Breast epithelium (tissue), 4 donors: ENCODE measurements at regions not wholly inside any gene's neighbourhood (a gene's known extent, or its start where the extent isn't known, plus 50 kb on each side); places are given as distances from the start of the nearest gene placed in this dataset.

Experiments used
- DNase-seq, 2 donors: peaks; one replicate each; pipeline ENCODE4 v3.0.0-alpha.2; 2019; ENCODE audit warnings: low spot score in 2 of 2
- H3K27ac ChIP-seq, 2 donors: fragments of 200-600 bp; sonication (generic) in 1 of 2; one replicate each; pipeline ENCODE4 v1.5.1; 2016 to 2019; ENCODE audit warnings: mild to moderate bottlenecking in 1 of 2
- H3K27me3 ChIP-seq, 2 donors: fragments of 200-600 bp; sonication (generic) in 1 of 2; one replicate each; pipeline versions ENCODE4 v1.5.1 to v1.6.0; 2017 to 2019; ENCODE audit warnings: control low read depth in 1 of 2, mild to moderate bottlenecking in 1 of 2
- H3K36me3 ChIP-seq: fragments of 200-600 bp; one replicate; pipeline ENCODE4 v1.5.1; 2019
- H3K4me1 ChIP-seq, 2 donors: fragments of 200-600 bp; sonication (generic); one replicate each; pipeline ENCODE4 v1.5.1; 2016 to 2019; ENCODE audit warnings: control low read depth in 1 of 2
- H3K4me3 ChIP-seq, 3 donors: fragments of 200-600 bp; sonication (generic); 1 replicate in 2 of 3; 2 replicates in 1 of 3; pipeline ENCODE4 v1.5.1; 2016 to 2019; ENCODE audit warnings: mild to moderate bottlenecking in 3 of 3, moderate library complexity in 2 of 3
- H3K9me3 ChIP-seq, 2 donors: fragments of 200-600 bp; sonication (generic) in 1 of 2; one replicate each; pipeline ENCODE4 v1.5.1; 2016 to 2019; ENCODE audit warnings: control low read depth in 1 of 2
- POLR2A ChIP-seq: fragments of 450-650 bp; IDR thresholded peaks from one replicate; pipeline ENCODE4 v1.6.1; 2016; ENCODE audit warnings: antibody characterized with exemption, mild to moderate bottlenecking, moderate library complexity
- POLR2AphosphoS5 ChIP-seq, 3 donors: sonication (generic); formaldehyde crosslinking; IDR thresholded peaks; one replicate each; pipeline ENCODE4 v1.6.1; 2017; ENCODE audit warnings: antibody characterized with exemption in 3 of 3
- intact Hi-C: fragments of 100-400 bp; cut with DNase I; formaldehyde crosslinking; loops from one replicate; pipeline ENCODE4 v1.15.1; 2023; ENCODE audit warnings: low total_unique reads
- TF ChIP-seq, protein P1 (sequence below), 3 donors: fragments of 450-650 bp; IDR thresholded peaks; one replicate each; pipeline ENCODE4 v1.5.1; 2016 to 2017; ENCODE audit warnings: antibody characterized with exemption in 3 of 3, mild to moderate bottlenecking in 3 of 3, moderate library complexity in 3 of 3

DNA sequence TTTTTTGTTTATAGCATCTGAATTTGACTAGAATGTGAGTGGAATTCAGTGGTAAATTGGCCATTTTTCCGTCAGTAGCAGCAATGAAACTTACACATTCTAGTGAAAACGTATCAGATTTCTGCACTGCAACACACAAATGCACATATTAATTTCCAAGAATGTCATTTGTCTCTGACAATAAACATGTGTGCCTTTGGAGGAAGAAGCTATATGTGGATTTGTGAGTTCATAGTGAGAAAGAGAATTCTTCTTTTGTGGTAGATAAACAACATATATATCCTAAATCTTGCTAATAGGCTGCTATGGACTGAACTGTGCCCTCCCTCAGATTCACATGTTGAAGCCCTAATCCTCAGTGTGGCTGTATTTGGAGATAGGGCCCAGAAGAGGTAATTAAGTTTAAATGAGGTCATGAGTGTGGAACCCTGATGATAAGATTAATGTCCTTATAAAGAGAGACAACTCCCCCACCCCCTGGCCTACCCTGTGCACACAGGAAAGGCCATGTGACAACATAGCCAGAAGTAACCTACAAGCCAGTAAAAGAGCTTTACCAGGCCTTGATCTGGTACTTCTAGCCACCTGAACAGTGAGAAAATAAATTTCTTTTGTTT is 200.2 kb upstream of the EYA4 start:
- H3K4me3 ChIP-seq: no peak overlapping the region
- no peaks in the 10 kb centered on the region for H3K36me3 ChIP-seq
- H3K27ac ChIP-seq: no peak overlapping the region
- H3K9me3 ChIP-seq: no peaks in the 10 kb centered on the region
- H3K27me3 ChIP-seq: no peaks in the 10 kb centered on the region
- TF ChIP-seq POLR2AphosphoS5 (IDR thresholded peaks at IDR 0.05): no peak
- TF ChIP-seq, protein P1, sequence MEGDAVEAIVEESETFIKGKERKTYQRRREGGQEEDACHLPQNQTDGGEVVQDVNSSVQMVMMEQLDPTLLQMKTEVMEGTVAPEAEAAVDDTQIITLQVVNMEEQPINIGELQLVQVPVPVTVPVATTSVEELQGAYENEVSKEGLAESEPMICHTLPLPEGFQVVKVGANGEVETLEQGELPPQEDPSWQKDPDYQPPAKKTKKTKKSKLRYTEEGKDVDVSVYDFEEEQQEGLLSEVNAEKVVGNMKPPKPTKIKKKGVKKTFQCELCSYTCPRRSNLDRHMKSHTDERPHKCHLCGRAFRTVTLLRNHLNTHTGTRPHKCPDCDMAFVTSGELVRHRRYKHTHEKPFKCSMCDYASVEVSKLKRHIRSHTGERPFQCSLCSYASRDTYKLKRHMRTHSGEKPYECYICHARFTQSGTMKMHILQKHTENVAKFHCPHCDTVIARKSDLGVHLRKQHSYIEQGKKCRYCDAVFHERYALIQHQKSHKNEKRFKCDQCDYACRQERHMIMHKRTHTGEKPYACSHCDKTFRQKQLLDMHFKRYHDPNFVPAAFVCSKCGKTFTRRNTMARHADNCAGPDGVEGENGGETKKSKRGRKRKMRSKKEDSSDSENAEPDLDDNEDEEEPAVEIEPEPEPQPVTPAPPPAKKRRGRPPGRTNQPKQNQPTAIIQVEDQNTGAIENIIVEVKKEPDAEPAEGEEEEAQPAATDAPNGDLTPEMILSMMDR (IDR thresholded peaks at IDR 0.05): no peak
- TF ChIP-seq POLR2A: no peak
- intact Hi-C loops: no loop called here
- no peak for DNase-seq
- no peaks in the 10 kb centered on the region for H3K4me1 ChIP-seq

DNA sequence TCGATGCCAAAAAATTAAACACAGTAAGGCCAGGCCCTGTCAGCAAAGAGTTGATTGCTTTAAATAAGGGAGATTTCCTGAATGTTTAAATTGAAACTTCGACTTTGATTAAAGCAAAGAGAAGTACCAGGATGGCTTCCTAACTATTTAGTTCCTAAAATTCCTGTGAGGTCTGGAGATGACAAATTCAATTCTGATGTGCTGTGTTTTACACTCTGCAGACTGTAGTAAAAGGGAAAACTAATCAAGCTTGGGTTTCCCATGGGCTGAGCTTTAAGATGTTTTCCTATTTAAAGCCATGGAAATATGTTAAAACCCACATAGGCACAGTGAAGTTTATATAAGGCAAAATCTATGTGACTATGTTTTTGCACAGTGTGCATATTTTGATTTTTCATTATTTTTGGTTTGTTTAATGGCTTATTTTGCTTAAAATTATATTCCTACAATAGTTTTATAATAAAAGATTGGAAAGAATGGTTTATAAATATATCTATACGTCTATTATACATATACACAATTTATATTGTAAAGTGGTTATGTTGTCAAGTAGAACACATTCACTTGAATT is 198.5 kb upstream of the EYA4 start:
- DNase-seq: no peak
- intact Hi-C loops: no loop called here
- Histone ChIP-seq H3K27me3 (no peaks in the 10 kb centered on the region), H3K4me3 (no peak overlapping the region), H3K9me3 (no peaks in the 10 kb centered on the region), H3K36me3 (no peaks in the 10 kb centered on the region), H3K4me1 (no peaks in the 10 kb centered on the region), H3K27ac (no peak overlapping the region)
- TF ChIP-seq POLR2A (no peak), POLR2AphosphoS5 (IDR thresholded peaks at IDR 0.05) (no peak)
- TF ChIP-seq, protein P1 (IDR thresholded peaks at IDR 0.05): no peak

DNA sequence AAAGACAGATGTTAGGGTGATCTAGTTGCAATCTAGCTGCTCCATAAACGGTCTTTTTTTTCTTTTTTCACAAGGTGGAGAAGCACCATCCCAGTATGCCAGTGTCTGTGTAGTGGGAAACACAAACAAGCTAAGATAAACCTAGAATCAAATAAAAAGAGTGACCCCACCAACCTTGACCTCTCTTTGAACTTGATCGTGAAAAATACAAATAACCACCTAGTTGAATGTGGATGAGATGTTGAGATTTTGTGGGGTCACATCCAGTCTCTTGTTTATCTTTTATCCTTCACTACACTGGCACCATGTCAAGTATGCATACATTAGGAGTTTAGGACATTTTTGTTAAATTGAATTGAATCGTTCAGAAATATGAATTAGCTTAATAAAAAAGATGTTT is 194.6 kb upstream of the EYA4 start:
- Histone ChIP-seq H3K4me3 (no peak overlapping the region), H3K27ac (no peak overlapping the region), H3K9me3 (no peaks in the 10 kb centered on the region), H3K4me1 (no peaks in the 10 kb centered on the region), H3K36me3 (no peaks in the 10 kb centered on the region), H3K27me3 (no peaks in the 10 kb centered on the region)
- no peak for DNase-seq
- intact Hi-C loops: no loop called here
- no peak for TF ChIP-seq POLR2A
- no peak for TF ChIP-seq POLR2AphosphoS5 (IDR thresholded peaks at IDR 0.05)
- TF ChIP-seq, protein P1 (IDR thresholded peaks at IDR 0.05): no peak

DNA sequence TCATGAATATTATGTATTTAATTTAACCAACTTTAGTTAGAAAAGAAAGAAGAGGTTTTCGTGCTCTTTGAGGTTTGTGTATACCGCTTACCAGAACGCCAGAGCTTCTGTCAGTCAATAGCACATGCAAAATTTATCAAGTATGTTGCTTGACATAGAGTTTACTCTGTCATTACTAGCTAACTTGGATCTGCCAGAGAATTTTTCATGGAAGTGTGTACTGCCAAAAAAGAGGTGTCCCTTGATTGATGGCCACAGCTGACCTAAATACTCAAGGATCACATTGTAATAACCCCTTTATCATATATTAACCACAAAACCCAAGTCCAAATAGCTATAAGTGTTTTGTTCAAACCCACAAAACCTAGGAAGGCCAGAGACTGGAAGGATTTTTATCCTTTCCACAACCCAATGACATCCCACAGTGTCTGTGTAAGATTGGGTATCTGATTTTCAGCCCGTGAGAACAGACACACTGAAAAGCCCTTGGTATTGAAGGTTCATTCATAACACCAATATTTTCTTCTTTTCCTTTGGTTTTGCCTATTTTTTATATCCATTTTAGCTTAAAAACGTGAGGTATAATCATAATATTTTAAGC is 194.0 kb upstream of the EYA4 start:
- H3K9me3 ChIP-seq: no peaks in the 10 kb centered on the region
- DNase-seq: no peak
- TF ChIP-seq POLR2A (no peak), POLR2AphosphoS5 (IDR thresholded peaks at IDR 0.05) (no peak)
- TF ChIP-seq, protein P1 (IDR thresholded peaks at IDR 0.05): no peak
- intact Hi-C loops: no loop called here
- no peaks in the 10 kb centered on the region for H3K36me3 ChIP-seq
- no peak overlapping the region for H3K27ac ChIP-seq
- no peaks in the 10 kb centered on the region for H3K4me1 ChIP-seq
- H3K27me3 ChIP-seq: no peaks in the 10 kb centered on the region
- no peak overlapping the region for H3K4me3 ChIP-seq

DNA sequence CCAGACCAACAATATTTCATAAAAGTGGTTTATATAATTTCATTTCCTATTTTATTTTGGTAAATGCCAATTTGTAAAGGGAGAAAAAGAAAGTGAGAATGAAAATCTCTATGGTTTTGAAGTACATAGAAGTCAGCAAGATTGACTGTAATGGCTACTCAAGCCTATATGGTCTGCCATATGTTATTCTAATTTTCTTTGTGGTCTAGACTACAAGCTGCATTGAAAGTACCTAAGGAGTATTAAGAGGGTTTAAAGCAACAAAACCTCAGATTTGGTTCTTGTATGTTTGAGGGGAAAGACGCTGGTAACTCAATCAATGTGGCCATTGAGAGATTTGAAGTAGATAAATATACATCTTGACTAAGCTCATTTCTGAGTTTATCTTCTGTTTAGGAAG is 193.5 kb upstream of the EYA4 start:
- intact Hi-C loops: no loop called here
- no peaks in the 10 kb centered on the region for H3K36me3 ChIP-seq
- TF ChIP-seq POLR2AphosphoS5 (IDR thresholded peaks at IDR 0.05): no peak
- TF ChIP-seq, protein P1 (IDR thresholded peaks at IDR 0.05): no peak
- no peak for TF ChIP-seq POLR2A
- H3K27ac ChIP-seq: no peak overlapping the region
- no peak overlapping the region for H3K4me3 ChIP-seq
- H3K4me1 ChIP-seq: no peaks in the 10 kb centered on the region
- no peak for DNase-seq
- no peaks in the 10 kb centered on the region for H3K9me3 ChIP-seq
- no peaks in the 10 kb centered on the region for H3K27me3 ChIP-seq
